ENCODE measurements at regions not wholly inside any gene's neighbourhood (a gene's known extent, or its start where the extent isn't known, plus 50 kb on each side); places are given as distances from the start of the nearest gene placed in this dataset.

- no peak for DNase-seq (ENCODE audit: low spot score)
Measured at GRCh38 chrY:15501181-15501580, 976.9 kb downstream of the NLGN4Y start.

- DNase-seq (ENCODE audit: low spot score) = no peak
Measured at GRCh38 chrY:15510288-15510687, 986.0 kb downstream of the NLGN4Y start.

- DNase-seq (ENCODE audit: low spot score) = no peak
Measured at GRCh38 chrY:15510984-15511650, 986.8 kb downstream of the NLGN4Y start.

DNA sequence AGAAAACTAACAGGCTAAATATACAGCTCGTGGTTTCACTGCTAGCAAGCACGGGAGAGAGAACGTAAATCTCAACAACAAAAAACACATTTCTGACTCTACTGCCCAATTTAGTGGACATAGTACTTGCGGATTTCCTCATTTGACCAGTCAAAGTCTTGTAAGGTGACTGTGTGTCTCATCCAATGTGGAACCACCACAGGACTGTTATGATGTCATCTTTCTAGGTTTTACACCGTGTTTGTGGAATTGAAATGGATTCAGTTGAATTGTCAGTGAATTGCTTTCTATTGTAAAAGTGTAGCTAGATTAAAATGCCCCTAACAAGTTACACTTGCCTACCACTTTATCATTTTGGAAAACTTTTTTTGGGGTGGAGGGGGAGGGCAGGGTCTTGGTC lies 1010.8 kb downstream of the NLGN4Y start:
- DNase-seq (ENCODE audit: low spot score) = no peak

GRCh38 chrY:15535784-15536511 lies 1011.6 kb downstream of the NLGN4Y start:
- DNase-seq (ENCODE audit: low spot score) = no peak

GRCh38 chrY:15540516-15540915 lies 1016.2 kb downstream of the NLGN4Y start:
- DNase-seq (ENCODE audit: low spot score) = no peak

- no peak for DNase-seq (ENCODE audit: low spot score)
Measured at GRCh38 chrY:15546177-15546754, 1021.9 kb downstream of the NLGN4Y start.

DNA sequence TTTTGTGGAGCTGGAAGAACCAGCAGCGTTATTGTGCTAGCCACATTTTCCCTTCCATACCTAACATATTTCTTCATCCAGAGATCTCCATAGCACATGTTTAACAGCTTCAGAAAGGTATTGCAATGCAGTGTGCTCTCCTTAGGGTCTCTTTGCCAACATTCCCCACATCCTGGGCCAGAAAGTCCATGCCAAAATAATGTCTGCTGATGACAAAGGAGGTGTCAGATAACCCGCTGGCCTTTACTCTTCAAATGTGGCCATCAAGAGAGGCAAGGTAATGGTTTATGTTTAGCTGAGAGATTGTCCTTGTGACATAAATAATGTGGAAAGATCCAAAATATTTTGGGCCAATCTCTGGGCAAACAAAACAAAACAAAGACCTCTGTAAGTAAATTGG lies 1027.7 kb downstream of the NLGN4Y start:
- no peak for DNase-seq (ENCODE audit: low spot score)

DNA sequence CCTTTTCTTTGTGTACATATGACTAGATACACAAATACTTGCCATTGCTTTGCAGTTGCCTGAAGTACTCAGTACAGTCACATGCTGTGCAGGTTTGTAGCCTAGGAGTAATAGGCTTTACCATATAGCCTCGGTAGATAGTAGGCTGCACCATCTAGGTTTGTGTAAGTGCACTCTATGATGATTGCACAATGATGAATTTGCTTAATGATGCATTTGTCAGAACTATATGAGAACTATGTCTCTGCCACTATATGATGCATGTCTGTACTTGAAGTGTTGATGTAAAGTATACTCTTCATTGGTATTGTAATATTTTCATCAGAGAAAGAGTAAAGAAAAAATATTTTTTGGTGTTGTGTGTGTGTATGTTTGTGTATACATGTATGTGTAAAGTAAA lies 1030.7 kb downstream of the NLGN4Y start:
- DNase-seq (ENCODE audit: low spot score) = no peak

- no peak for DNase-seq (ENCODE audit: low spot score)
Measured at GRCh38 chrY:15559169-15559568, 1034.8 kb downstream of the NLGN4Y start.

- no peak for DNase-seq (ENCODE audit: low spot score)
Measured at GRCh38 chrY:15560840-15561239, 1036.5 kb downstream of the NLGN4Y start.

DNA sequence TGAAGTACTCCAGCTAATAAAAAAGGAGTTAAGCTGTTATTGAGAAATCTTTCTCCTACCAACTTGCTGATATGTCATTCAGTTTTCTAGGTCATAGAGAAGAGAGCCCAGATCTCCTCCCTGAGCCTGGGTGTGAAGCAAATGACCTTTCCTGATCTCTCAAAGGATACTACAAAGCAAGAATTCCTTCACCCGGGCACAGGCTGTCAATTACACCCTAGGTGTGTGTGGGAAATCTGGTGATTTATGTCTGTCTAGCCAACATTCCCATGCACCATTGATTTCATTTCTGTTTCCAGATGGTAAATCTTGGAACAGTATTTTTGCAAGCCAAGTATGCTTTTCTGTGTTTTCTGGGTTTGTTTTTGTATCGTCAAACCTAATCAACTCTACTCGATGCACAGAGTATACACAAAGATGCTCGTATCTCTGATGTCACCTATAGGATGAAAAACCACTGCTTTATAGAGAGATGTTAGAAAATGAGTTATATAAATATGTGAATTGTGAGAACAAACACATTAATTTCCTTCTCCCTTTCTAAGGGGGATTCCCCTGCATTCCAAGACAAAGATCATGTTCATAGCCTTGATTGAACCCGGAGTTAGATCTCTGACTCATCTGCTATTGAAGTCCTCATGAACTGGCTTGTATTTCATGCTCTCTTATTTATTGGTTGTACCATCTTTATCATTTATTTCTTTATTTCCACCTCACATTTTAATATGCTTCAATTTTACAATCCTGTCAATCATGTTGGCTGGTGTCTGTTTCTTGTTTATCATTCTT lies 1037.4 kb downstream of the NLGN4Y start:
- no peak for DNase-seq (ENCODE audit: low spot score)

GRCh38 chrY:15577886-15578285 lies 1053.6 kb downstream of the NLGN4Y start:
- no peak for DNase-seq (ENCODE audit: low spot score)

DNA sequence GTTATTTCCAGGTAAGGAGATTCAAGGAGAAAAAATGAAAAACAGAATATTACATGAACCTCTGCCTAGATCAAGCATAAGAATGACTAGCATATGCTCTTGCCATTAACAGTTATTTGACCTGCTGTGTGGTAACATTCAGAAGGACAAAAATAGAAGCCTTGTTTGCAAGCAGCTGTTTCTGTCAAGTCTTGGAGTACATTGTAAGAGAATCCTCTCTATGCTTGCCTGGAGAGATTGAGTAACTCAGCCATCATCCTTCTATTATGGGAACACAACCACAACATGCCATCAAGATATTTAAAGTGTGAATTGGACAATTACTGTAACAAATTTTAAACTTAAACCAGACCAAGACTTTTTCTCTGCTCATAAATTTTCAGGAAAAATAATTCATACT lies 1054.4 kb downstream of the NLGN4Y start:
- no peak for DNase-seq (ENCODE audit: low spot score)

GRCh38 chrY:15579245-15579644 lies 1054.9 kb downstream of the NLGN4Y start:
- no peak for DNase-seq (ENCODE audit: low spot score)

DNA sequence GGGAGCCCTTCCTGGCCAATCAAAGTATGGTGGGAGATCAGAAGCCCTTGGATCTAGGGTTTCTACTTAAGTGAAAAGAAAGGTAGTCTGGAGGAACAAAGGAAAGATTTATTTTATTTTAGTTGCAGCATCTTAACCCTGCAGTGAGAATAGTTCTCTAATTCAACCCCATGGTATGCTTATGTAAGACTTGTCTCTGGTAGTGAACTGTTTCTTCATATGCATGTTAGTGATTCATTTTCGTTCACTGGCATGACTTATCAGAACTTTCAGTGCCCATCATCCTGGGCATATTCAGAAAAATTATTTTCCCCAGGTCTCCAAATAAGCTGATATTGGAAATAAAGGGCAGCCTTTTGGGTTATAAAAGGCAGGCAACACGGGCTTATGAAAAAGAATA lies 1058.8 kb downstream of the NLGN4Y start:
- DNase-seq (ENCODE audit: low spot score) = no peak

DNA sequence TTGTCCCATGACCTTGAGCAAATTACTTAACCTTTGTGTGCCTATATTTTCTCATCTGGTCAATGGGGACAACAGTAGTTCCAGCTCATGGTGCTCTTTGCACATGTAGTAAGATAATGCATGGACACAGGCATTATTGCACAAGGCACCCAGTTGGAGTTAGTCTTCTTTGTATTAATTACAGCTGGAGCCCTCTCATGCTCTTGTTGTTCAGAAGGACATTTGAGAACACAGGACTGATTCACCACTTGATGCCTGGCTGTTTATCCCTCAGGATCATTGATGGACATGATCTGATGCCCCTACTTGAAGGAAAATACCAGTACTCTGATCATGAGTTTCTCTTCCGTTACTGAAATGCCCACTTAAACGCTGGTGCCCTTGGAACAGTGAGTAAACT lies 1068.6 kb downstream of the NLGN4Y start:
- DNase-seq (ENCODE audit: low spot score) = no peak

GRCh38 chrY:15593476-15594160 lies 1069.3 kb downstream of the NLGN4Y start:
- no peak for DNase-seq (ENCODE audit: low spot score)

GRCh38 chrY:15594179-15594578 lies 1069.8 kb downstream of the NLGN4Y start:
- DNase-seq (ENCODE audit: low spot score) = no peak

DNA sequence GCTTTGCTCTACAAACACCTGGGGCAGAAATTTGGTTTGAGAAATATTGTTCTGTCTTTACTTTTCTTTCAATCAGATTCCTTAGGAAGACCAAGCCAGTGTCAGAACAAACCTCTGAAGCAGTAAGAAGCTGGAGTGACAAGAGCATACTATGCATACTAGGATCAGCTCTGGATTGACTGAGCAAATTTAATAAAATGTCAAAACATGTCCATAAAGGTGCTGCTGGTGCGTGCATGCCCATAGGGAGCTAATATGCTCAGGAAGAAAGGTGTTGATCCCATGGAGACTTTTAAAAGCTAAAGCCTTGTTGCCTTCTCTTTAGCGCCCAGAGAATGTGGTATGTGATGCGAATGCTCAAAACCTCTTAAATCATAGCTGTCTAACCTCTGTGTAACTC lies 1076.2 kb downstream of the NLGN4Y start:
- no peak for DNase-seq (ENCODE audit: low spot score)

- DNase-seq (ENCODE audit: low spot score) = no peak
Measured at GRCh38 chrY:15624370-15624769, 1100.0 kb downstream of the NLGN4Y start.

DNA sequence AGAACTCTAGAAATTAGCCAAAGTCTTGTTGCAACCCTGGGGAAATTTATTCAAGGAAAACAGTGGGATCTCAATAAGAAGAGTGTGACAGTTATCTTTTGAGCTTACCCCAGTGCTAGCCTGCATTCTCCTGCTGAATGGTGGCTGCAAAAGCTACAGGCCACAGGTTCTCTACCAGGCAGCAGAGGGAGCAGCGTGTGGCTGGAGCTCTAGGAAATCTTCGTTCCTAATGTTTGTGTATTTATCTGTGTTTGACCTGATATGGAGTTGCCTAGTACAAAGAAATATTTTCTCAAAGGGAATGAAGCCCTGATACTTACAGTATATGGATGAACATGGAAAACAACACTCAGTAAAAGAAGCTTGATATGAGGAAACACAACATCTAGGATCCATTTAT lies 1100.6 kb downstream of the NLGN4Y start:
- DNase-seq (ENCODE audit: low spot score) = no peak

Data from putamen (tissue), 1 donor.